GM23248 (cell line): ENCODE measurements at regions not wholly inside any gene's neighbourhood (a gene's known extent, or its start where the extent isn't known, plus 50 kb on each side); places are given as distances from the start of the nearest gene placed in this dataset.

Source experiments
- EZH2 ChIP-seq: fragments of 200-600 bp; sonication (generic); IDR thresholded peaks from 2 replicates; pipeline ENCODE4 v1.6.1; 2018; ENCODE audit warnings: antibody characterized with exemption, mild to moderate bottlenecking; ENCODE audit not compliant: insufficient read depth, poor library complexity, severe bottlenecking
- EZH2phosphoT487 ChIP-seq: fragments of 200-600 bp; sonication (generic); IDR thresholded peaks from 2 replicates; pipeline ENCODE4 v1.6.1; 2018; ENCODE audit warnings: antibody characterized with exemption, moderate library complexity, mild to moderate bottlenecking, low read depth; ENCODE audit not compliant: insufficient read depth

DNA sequence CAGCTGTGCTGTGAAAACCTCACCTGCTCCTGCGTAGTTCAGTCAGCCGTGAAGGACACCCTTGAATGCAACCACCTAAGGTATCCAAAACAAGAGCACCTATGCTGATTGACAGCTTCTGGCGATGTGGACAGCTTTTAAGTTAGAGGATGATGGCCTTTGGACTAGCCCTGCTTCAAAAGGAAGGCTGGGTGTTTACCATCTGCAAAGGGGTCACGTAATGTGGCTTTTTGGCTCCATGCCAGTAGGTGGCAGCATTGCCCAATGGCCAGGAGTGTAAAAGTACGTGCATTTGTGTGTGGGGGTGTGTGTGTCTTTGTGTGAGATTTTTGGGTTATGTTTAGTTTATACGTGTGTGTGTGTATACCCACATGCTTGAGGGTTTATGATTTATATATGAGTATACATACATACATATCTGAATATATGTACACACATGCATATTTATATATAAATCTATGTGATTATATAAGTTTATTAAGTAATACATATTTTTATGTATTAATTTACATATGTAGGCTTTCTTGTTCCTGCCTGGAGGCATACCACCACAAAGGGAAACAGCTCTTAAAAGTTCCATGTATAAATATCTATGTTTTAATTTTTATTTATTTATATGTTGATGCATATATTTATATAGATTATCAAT, 236.3 kb upstream of the ANKRD30A start:
- TF ChIP-seq EZH2 = no peak
- no peak for TF ChIP-seq EZH2phosphoT487
